Left renal cortex interstitium (tissue), 4 donors: ENCODE measurements at regions not wholly inside any gene's neighbourhood (a gene's known extent, or its start where the extent isn't known, plus 50 kb on each side); places are given as distances from the start of the nearest gene placed in this dataset.

Source experiments
- DNase-seq, 4 donors: peaks; one replicate each; pipeline ENCODE4 v3.0.0-alpha.2; 2013; ENCODE audit warnings: low read depth in 4 of 4, low spot score in 2 of 4, missing footprints in 1 of 4

DNA sequence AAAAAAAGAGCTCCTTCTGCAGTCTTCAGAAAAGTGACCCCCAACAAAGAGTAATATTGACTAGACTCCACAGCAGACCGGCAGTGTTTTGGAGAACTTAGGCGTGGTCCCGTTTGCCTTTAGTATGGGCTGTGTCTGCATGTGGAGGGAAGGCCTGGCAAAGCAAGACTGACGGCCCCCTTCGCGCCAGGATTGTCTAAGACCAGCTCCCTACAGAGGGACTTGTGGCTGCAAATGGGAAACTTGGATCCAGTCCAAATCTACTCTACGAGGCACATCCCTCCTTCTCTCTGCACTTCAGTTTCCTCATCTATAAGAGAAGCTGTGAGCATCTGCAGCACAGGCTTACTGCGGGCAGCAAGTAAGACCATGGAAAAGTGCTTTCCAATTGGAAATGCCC, 350.0 kb downstream of the ZNF536 start:
- DNase-seq = no peak

GRCh38 chr19:30719999-30720345, 347.8 kb downstream of the ZNF536 start:
- no peak for DNase-seq

DNA sequence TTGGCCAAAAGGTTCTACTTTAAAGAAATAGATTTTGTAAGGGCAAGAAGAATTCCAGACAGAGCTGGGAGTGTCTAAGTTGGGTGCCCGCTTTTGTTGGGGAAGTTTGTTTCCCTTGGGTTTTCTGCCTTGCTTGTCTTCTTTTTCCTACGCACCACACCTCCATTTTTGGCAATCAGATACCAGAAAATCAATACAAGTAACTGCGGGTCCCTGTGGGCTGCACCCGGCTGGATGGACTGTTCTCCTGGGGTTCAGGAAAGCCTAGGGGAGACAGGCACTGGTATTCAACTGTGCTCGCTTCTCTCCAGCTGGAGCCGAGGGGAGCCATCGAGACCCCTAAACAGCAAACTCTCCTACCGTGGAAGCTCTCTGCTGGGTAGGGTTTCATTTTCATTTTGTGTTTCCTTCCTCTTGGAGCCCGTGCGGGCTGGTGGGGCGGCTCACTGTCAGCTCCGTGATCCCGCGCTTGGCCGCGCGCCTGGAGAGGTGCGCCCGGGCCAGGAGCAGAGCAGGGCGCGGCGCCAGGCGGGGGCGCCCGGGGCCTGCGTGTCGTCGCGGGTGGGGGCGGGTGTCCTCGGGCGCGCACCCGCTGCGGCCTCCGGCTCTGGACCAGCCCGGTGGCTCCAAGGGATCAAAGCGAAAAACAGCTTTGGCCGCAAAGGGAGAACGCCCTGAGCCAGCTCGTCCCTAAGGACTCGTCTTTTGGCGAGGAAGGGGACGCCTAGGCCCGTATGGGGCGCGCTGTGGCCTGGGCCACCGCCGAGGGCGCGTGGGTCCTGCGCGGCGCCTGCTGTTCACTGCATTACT, 347.2 kb downstream of the ZNF536 start:
- no peak for DNase-seq

DNA sequence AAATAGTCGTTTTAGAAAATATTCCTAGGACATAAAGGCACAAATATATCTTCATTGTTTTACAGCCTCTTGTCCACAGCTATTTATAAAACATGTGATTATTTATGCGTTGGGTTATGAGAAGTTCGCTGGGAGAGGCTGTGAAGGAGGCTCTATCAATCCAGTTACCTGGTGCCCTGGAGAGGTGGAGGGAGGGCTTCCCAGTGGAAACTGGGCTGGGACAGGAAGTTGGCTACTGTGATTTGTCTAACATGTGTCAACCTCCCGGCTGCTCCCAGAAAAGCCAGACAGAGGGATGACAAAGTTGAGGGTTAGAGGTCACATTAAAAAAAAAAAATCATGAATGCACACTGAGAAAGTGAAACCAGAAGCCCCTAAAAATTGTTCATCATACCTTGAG, 346.5 kb downstream of the ZNF536 start:
- no peak for DNase-seq

GRCh38 chr19:30718014-30718413, 345.8 kb downstream of the ZNF536 start:
- DNase-seq = no peak

- DNase-seq = no peak
These were observed 345.2 kb downstream of the ZNF536 start for GRCh38 chr19:30717381-30717780.

GRCh38 chr19:30712431-30713337, 340.5 kb downstream of the ZNF536 start:
- no peak for DNase-seq

DNA sequence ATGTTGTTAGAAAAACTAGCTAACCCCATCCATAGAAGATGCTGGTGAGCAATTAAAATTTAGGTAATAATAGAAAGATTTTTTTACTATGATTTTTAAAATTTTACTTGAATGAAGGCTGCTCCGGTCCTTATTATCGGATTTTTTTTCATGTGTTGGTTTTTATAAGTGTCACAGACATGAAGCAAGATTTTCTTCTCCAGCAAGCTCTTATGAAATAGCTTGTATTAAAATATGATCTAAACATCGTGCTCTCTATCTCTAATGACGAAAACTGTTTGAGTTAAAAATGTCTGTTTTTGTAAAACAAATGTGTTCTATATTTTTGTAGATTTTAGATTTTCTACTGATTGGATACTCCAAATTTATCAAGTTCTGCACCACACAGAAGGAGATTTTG, 339.6 kb downstream of the ZNF536 start:
- DNase-seq = no peak

DNA sequence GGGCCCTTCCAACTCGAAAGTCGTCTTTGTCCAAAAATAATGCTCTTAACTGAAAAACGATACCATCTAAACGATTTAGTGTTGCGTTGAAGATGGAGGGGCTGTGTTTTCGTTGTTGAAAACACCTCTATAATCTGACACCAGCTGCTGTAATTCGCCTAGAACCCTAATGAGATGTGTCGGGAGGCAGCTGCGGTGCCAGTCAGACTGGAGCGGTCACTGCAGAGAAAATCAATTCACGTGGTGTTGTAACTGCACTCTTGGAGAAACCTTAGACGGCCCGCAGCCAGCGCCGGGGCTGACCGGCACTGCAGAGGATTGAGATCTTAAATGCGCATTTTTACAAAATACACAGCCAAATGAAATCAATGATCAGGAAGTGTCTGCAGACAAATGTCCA, 339.1 kb downstream of the ZNF536 start:
- DNase-seq = no peak

DNA sequence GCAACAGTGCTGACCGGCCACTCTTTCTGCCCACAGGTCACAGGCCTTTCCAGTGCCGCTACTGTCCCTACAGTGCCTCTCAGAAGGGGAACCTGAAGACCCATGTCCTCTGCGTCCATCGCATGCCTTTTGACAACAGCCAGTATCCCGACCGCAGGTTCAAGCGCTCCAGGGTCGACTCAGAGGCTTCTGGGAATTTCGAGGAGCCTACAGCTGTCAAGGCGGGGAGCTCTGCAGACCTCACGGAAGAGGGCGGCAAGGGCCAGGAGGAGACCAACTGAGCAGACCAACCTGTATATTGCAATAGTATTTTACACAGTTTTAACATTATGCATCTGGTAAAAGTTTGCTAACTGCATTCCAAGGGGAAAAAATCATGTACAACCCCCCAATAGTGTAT, 338.5 kb downstream of the ZNF536 start:
- DNase-seq = no peak

GRCh38 chr19:30708416-30709178, 336.4 kb downstream of the ZNF536 start:
- no peak for DNase-seq

GRCh38 chr19:30704771-30705330, 332.7 kb downstream of the ZNF536 start:
- DNase-seq = no peak

GRCh38 chr19:30703645-30704044, 331.5 kb downstream of the ZNF536 start:
- no peak for DNase-seq

DNA sequence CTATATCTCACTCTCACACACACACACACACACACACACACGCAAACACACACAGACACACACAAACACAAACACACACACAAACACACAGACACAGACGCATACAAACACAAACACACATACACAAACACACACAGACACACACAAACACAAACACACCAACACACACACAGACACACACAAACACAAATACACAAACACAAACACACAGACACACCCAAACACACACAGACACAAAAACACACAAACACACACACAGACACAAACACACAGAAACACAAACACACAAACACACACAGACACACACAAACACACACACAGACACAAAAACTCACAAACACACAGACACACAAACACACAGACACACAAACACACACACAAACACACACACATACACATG, 329.0 kb downstream of the ZNF536 start:
- DNase-seq = no peak

DNA sequence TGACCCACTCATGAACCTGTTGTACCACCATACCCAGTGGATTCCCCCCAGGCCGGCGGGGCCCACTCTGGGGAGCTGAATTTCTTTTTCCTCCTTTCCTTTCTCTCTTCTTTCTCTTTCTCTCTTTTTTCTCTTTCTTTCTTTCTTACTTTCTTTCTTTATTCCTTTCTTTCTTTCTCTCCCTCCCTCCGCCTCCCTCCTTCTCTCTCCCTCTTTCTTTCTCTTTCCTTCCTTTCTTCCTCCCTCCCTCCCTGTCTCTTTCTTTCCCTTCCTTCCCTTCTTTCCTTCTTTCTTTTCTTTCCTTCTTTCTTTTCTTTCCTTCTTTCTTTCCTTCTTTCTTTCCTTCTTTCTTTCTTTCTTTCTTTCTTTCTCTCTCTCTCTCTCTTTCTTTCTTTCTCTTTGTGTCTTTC, 327.7 kb downstream of the ZNF536 start:
- DNase-seq = no peak

- no peak for DNase-seq
These were observed 324.3 kb downstream of the ZNF536 start for GRCh38 chr19:30696514-30696913.

DNA sequence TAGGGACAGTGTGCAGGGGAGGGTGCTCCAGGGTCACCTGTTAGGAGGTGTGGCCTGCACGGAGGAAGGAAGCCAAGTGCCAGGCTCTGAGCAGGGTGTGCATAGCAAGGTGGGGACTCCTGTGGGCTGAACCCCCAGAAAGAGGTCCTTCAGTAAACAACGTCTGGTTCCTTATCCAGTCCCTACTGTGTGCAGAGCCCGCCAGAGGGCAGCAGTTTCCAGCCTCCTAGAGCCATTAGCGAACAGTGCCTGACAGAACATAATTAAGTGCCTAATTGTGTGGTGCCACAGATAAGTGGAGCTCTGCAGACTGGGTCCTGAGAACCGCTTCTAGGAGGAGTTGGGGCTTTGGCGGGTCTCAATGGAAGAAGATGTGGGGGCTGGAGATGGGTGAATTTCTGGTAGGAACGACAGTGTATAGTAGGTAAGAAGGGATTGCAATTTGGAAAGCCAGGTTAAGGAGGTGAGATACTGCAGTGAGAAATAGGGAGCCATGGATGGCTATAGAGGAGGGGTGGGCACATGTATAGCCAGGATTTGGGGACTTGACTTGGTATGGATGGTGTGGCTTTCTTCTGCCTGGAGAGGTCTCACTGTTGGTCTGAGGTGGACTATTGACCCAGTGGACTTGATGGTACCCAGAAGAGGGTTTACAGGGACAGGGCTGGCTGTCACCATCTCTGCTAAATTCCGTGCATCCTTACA, 323.1 kb downstream of the ZNF536 start:
- no peak for DNase-seq

DNA sequence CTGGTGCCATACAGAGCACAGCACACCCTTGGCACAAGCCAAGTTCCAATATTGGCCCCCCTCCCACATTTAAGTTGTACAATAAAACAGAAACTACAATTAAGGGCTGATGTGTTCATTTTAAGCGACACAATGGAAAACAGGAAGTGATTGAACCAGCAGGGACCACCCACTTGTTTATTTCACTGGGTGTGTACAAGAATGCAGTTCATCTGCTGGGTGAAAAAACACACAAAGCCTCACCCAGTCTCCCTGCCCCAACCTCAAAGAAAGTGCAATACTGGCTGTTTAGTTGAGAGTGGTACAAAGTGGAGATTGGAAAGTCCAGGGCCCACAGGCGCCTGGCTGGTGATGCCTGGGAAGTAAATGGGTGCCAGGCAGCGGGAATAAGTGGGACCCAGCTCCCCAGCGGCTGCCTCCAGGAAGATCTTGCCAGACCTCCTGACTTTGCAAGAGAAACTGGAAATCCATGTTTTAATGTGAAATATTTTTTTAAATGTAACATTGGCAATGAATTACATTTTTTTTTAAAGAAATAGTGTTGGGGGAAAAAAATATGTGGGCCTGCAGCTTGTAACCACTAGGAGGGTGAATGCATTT, 322.1 kb downstream of the ZNF536 start:
- DNase-seq = no peak

DNA sequence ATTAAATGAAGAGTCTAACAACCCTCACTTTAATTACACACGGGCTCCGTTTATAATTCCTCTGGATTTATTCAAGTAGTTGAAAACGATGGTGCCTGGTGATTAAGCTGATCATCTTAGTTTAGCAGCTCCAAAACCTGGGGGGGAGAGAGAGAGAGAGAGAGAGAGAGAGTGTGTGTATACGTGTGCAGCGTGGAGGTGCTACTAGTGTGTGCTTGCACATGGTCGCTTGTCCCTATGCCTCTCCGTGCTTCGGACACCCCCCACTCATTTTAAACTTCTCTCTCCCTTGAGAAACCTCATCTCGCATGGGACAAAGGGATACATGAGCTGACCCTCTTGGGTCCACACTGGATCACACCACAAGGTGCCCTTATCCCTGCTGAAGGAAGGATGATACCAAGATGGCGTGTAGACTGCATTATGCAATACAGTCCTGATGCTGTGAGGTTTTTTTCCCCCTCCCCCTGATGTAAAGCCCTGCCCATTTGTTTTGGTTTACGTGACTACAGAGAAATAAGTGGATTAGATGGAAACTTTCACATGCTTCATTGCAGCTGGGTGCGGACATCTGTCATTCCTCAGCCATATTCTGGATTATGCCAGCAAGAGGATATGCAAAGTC, 320.8 kb downstream of the ZNF536 start:
- DNase-seq = no peak
